HUES64 (cell line): ENCODE measurements at regions not wholly inside any gene's neighbourhood (a gene's known extent, or its start where the extent isn't known, plus 50 kb on each side); places are given as distances from the start of the nearest gene placed in this dataset.
"Not testable (repeated sequence)": the region's sequence is repeated elsewhere in the genome, so short reads cannot be mapped to it uniquely, and the experiment has no call there.

ENCODE experiments used
- H3K27ac ChIP-seq: 2 replicates; pipeline ENCODE4 v1.7.0; 2013; ENCODE audit warnings: low read depth, low read length, inconsistent platforms
- H3K27me3 ChIP-seq: 2 replicates; pipeline ENCODE4 v1.6.1; 2013; ENCODE audit warnings: mild to moderate bottlenecking, low read length; ENCODE audit not compliant: insufficient read depth
- H3K36me3 ChIP-seq: 2 replicates; pipeline ENCODE4 v1.6.1; 2013; ENCODE audit warnings: mild to moderate bottlenecking, low read length; ENCODE audit not compliant: insufficient read depth
- H3K4me1 ChIP-seq: 2 replicates; pipeline ENCODE4 v1.6.1; 2013; ENCODE audit warnings: mild to moderate bottlenecking, low read length, moderate library complexity; ENCODE audit not compliant: insufficient read depth
- H3K4me3 ChIP-seq: 2 replicates; pipeline ENCODE4 v1.5.1; 2013; ENCODE audit warnings: mild to moderate bottlenecking, low read length, moderate library complexity
- H3K9ac ChIP-seq: 2 replicates; pipeline ENCODE4 v1.6.1; 2013; ENCODE audit warnings: mild to moderate bottlenecking, low read depth, low read length
- H3K9me3 ChIP-seq: 2 replicates; pipeline ENCODE4 v1.6.1; 2013; ENCODE audit warnings: low read depth, low read length; ENCODE audit not compliant: insufficient read depth
- WGBS: fragments of 150-250, 120-280 bp; methylation state at CpG from one replicate; pipeline ENCODE4 v1.1.7; 2013; ENCODE audit warnings: missing lambda C conversion rate; 5-methylcytosine and 5-hydroxymethylcytosine counted together

DNA sequence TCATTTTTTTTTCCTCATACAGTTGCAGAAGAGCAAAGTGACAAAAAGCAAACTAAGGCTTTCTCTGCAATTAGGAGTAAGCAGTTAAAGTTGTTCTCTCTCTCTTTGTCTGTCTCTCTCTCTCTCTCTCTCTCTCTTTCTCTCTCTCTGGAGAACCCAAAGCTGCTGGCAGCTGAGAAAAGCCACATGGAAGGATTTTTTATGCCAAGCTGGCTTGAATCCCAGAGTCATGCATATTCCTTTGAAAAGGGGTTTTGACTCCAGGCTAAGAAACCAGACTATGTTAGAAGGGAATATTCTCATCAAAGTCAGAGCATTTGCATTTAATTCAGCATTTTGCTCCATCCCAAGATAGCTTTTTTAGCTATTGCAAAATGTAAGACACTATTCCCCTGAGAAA lies 1114.2 kb upstream of the GOT2 start:
- Histone ChIP-seq H3K9me3 (peaks cover under 1% of the 10 kb centered on the region; the same call in 1 of the 2 replicates), H3K4me1 (no peaks in the 10 kb centered on the region), H3K9ac (no peak overlapping the region), H3K36me3 (no peaks in the 10 kb centered on the region), H3K27ac (no peak overlapping the region), H3K27me3 (no peaks in the 10 kb centered on the region), H3K4me3 (no peak overlapping the region)

DNA sequence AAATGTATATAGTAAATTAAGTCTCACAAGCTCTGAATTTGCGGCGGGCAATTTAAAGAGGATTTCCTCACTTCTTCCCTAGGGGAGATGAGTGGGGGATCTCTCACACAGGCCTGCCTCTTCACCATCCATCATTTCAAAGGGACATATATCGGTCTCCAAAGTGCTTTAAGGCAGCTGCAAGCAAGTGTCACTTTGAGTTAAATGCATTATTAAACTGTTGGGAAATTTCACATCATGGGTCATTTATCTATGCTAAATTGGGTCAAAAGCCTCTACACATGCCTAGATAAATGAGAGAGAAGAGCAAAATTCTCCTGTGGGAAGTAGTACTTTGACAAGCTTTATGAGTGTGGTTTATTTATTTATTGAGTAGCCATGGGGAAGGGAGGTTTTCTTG lies 1106.1 kb upstream of the GOT2 start:
- 100% methylated on average over 2 of the region's 3 CpGs for WGBS
- H3K27ac ChIP-seq: no peak overlapping the region
- H3K9ac ChIP-seq: no peak overlapping the region
- no peak overlapping the region for H3K4me3 ChIP-seq
- no peaks in the 10 kb centered on the region for H3K27me3 ChIP-seq
- H3K4me1 ChIP-seq: no peaks in the 10 kb centered on the region
- no peaks in the 10 kb centered on the region for H3K36me3 ChIP-seq
- peaks cover 4% of the 10 kb centered on the region; the same call in 1 of the 2 replicates for H3K9me3 ChIP-seq

DNA sequence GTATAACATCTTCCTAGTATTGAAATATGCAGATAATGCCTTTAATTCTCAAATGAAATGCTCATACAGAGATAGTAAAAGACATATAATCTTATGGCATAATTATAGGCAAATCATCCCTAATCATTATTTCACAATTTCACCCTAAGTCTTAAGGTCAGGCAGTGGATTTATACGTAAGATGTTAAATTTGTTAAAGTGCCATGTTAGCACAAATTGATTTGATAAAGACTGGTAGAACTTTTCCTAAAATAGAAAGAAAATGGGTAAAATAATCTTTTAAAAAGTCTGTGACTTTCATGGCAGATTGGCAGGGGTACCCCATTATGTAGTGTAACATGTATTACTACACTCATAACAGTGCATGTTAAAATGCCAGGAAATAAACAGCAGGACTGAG lies 1092.7 kb upstream of the GOT2 start:
- WGBS: 100% methylated on average over 1 of the region's 1 CpG

DNA sequence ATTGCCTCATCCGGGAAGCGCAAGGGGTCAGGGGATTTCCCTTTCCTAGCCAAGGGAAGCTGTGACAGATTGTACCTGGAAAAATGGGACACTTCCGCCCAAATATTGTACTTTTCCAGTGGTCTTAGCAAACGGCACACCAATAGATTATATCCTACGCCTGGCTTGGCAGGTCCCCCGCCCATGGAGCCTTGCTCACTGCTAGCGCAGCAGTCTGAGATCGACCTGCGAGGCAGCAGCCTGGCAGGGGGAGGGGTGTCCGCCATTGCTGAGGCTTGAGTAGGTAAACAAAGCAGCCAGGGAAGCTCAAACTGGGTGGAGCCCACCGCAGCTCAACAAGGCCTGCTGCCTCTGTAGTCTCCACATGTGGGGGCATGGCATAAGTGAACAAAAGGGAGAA lies 1075.4 kb upstream of the GOT2 start:
- not testable (repeated sequence) for H3K9me3 ChIP-seq, H3K27me3 ChIP-seq, H3K36me3 ChIP-seq, H3K4me3 ChIP-seq, H3K4me1 ChIP-seq, H3K9ac ChIP-seq, H3K27ac ChIP-seq
- 90% methylated on average over 11 of the region's 11 CpGs for WGBS

More for the DNA sequence above, 1092.7 kb upstream of the GOT2 start:
- H3K4me1 ChIP-seq: no peaks in the 10 kb centered on the region
- H3K9ac ChIP-seq: no peak overlapping the region
- H3K27me3 ChIP-seq: no peaks in the 10 kb centered on the region
- H3K36me3 ChIP-seq: no peaks in the 10 kb centered on the region
- H3K27ac ChIP-seq: no peak overlapping the region
- H3K4me3 ChIP-seq: no peak overlapping the region
- H3K9me3 ChIP-seq: no peaks in the 10 kb centered on the region

DNA sequence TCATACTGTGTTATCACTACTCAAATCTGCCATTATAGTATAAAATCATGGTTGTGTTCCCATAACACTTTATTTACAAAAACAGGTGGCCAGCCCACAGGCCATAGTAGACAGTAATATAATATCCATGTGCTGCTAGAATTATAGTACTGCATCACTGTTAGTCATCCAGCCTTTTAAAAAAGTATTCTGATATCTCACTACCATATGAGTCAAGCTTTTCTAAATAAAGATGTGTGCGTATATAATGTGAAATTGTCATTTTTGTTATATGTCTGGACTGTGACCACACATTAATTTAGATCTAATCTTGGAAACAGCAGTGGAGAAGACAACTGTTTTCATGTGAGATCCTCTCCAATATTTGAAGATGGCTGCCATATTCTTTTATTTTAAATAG lies 1049.1 kb upstream of the GOT2 start:
- Histone ChIP-seq H3K27ac (no peak overlapping the region), H3K4me3 (no peak overlapping the region), H3K27me3 (no peaks in the 10 kb centered on the region), H3K36me3 (no peaks in the 10 kb centered on the region), H3K9me3 (peaks cover 10% of the 10 kb centered on the region), H3K9ac (no peak overlapping the region), H3K4me1 (no peaks in the 10 kb centered on the region)
- WGBS: no CpG with 5 or more reads among the region's 1 CpG

DNA sequence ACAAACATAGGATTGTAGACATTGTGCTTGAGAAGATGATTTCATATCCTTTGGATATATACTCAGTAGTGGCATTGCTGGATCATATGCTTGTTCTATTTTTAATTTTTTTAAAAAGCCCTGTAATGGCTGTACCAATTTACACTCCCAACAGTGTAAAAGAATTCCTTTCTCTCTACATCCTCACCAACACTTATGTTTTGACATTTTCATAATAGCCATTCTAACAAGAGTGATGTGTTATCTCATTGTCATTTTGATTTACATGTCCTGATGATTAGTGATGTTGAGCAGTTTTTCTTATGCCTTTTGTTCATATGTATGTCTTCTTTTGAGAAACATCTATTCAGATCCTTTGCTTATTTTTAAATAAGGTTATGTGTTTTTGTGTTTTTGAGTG lies 1039.2 kb upstream of the GOT2 start:
- H3K27ac ChIP-seq: no peak overlapping the region
- H3K27me3 ChIP-seq: no peaks in the 10 kb centered on the region
- H3K36me3 ChIP-seq: no peaks in the 10 kb centered on the region
- H3K4me3 ChIP-seq: no peak overlapping the region
- H3K9me3 ChIP-seq: no peaks in the 10 kb centered on the region
- no peaks in the 10 kb centered on the region for H3K4me1 ChIP-seq
- H3K9ac ChIP-seq: no peak overlapping the region

DNA sequence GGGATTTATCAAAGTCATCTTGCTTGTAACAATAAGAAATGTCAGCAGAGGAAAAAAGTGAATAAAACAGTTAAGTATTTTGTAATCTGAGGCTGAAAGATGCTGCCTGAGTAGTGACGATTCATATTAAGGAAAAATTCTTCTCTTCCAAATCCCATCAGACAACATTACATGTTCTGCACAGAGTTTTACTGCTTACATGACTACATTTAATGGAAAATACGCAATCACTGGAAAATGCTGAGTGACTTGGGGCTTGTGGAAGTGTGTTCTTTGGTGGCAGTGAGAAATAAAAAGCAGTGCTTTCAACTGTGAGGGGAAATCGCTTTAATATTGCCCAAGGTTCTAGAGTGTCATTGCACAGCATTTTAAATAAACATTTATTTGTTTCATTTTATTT lies 1025.2 kb upstream of the GOT2 start:
- Histone ChIP-seq H3K9ac (no peak overlapping the region), H3K27me3 (no peaks in the 10 kb centered on the region), H3K9me3 (no peaks in the 10 kb centered on the region), H3K4me1 (no peaks in the 10 kb centered on the region), H3K36me3 (no peaks in the 10 kb centered on the region), H3K4me3 (no peak overlapping the region), H3K27ac (no peak overlapping the region)
- 100% methylated on average over 2 of the region's 3 CpGs for WGBS

DNA sequence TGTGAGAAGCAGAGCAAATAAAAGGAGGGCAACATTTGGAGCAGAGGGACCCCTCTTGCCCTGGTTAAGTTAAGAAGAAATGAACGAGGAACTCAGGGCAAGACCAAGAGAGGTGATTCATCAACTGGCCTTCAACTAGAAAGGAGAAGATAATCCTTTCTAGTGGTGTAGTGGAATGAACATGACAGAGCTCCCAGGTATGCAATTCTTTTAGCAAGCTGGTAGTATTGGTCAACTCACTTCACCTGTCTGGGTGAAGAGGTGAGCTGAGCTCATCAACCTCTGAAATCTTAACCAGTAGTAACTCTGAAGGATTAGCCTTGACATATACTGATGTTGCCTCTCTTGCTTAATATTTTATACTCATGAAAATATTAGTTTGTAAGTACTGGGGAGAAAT lies 1024.7 kb upstream of the GOT2 start:
- Histone ChIP-seq H3K4me1 (no peaks in the 10 kb centered on the region), H3K9ac (no peak overlapping the region), H3K27ac (no peak overlapping the region), H3K36me3 (no peaks in the 10 kb centered on the region), H3K9me3 (no peaks in the 10 kb centered on the region), H3K27me3 (no peaks in the 10 kb centered on the region), H3K4me3 (no peak overlapping the region)
- WGBS: 86% methylated on average over 1 of the region's 1 CpG

DNA sequence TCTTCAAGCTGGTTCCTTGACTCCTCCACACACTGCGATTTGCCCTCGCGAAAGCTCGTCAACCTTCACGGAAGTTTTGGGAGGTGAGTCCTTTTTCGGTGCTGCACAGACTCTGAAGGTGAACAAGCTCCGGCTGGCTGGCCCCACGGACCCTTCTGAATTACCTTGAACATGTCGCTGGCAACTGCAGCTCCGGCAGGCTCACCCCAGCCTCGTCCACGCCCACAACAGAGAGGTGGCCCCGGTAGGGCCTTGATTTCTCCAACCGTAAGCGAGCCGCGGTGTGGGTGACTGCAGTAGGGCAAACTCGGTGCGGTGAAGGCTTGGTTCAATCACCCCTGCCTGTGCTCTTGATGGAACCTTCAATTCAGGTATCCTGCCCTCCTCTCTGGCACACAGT lies 1020.7 kb upstream of the GOT2 start:
- Histone ChIP-seq H3K9me3 (no peaks in the 10 kb centered on the region), H3K27ac (no peak overlapping the region), H3K4me1 (no peaks in the 10 kb centered on the region), H3K9ac (no peak overlapping the region), H3K36me3 (no peaks in the 10 kb centered on the region), H3K27me3 (no peaks in the 10 kb centered on the region), H3K4me3 (no peak overlapping the region)
- WGBS: 97% methylated on average over 19 of the region's 19 CpGs

DNA sequence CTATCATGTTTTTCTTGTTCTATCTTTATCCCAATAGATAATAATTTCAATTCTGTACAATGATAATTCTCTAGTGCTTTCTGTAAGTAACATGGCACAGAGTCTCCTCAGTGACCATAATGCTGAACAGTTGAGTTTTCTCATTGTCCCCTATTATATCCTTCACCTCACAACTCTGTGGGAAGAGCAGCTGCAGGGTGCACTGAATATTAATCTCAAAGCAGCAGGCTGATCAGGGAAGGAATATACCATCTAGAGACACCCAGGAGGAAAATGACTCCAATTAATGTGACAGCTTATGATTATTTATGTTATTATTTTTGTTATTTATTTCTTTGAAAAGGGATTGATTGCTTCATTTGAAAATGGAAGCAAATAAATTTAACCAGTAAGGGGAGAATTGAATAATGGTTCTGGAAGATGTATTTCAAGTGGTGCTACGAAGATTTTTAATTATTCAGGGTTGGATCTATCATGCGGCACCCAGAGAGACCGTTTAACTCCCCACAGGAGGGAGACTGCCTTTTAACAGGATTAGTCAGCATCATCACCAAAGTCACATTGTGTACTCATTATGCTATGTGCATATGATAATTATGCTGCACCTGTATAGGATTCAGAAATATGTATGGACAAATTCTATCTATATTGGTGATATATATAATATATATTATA lies 1015.7 kb upstream of the GOT2 start:
- Histone ChIP-seq H3K27me3 (no peaks in the 10 kb centered on the region), H3K9me3 (no peaks in the 10 kb centered on the region), H3K9ac (no peak overlapping the region), H3K4me1 (peaks cover 5% of the 10 kb centered on the region), H3K4me3 (no peak overlapping the region), H3K36me3 (no peaks in the 10 kb centered on the region), H3K27ac (no peak overlapping the region)
- 97% methylated on average over 3 of the region's 3 CpGs for WGBS

DNA sequence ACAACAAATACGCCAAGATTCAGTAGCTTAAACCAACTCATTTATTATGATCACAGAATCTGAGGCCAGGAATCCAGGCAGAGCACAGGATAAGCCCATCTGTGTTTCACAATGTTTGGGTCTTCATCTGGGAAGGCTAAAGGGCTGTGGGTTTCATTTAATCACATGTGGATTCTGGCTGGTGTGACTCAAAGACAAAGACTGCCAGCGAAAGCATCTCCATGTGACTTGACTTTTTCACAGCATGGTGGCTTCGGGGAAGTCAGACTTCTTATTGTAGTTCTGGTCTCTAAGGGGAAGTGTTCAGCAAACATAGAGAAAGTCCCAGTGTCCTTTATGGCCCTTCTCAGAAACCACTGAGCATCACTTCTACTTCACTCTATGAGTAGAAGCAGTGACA lies 1014.4 kb upstream of the GOT2 start:
- Histone ChIP-seq H3K9me3 (no peaks in the 10 kb centered on the region), H3K36me3 (no peaks in the 10 kb centered on the region), H3K4me1 (peaks cover 5% of the 10 kb centered on the region), H3K4me3 (no peak overlapping the region), H3K9ac (no peak overlapping the region), H3K27me3 (no peaks in the 10 kb centered on the region), H3K27ac (no peak overlapping the region)
- 70% methylated on average over 3 of the region's 3 CpGs for WGBS

DNA sequence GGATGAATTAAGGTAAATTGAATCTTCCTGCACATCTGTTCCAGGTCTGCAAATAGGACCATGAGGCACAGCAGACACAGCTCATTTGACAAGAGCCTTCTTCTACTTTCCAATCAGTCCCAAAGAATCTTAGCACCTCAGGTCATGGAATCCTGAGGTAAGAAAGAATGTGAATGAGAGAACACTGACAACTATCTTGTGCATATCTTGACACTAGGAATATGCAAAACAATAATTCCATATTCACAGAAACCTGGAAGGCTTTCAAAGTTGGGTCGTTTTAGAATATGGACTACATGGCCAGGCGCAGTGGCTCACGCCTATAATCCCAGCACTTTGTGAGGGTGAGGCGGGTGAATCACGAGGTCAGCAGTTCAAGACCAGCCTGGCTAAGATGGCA lies 1009.4 kb upstream of the GOT2 start:
- WGBS: 96% methylated on average over 5 of the region's 5 CpGs

More for the DNA sequence above, 1009.4 kb upstream of the GOT2 start:
- Histone ChIP-seq H3K27me3 (no peaks in the 10 kb centered on the region), H3K9ac (no peak overlapping the region), H3K9me3 (no peaks in the 10 kb centered on the region), H3K4me1 (peaks cover 4% of the 10 kb centered on the region), H3K36me3 (no peaks in the 10 kb centered on the region), H3K27ac (no peak overlapping the region), H3K4me3 (no peak overlapping the region)
